Pulmonary artery endothelial cell (primary cell): ENCODE measurements at regions not wholly inside any gene's neighbourhood (a gene's known extent, or its start where the extent isn't known, plus 50 kb on each side); places are given as distances from the start of the nearest gene placed in this dataset.

ENCODE experiments used
- DNase-seq: peaks from one replicate; pipeline ENCODE4 v3.0.0-alpha.2; 2011; ENCODE audit warnings: low read depth, low spot score

DNA sequence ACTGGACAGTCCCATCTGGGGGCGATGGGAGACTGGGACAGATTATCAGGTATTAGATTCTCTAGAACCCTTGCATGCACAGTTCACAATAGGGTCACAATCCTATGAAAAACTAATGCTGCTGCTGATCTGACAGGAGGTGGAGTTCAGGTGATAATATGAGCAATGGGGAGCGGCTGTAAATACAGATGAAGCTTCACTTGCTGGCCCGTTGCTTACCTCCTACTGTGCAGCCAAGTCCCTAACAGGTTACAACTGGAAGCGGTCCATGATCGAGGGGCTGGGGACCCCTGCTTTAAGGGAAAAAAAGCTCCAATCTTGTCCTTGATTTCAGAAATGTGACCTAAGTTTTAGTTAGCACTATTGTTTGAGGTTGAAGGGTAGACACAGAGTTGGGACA, 175.2 kb downstream of the ZNF330 start:
- no peak for DNase-seq

DNA sequence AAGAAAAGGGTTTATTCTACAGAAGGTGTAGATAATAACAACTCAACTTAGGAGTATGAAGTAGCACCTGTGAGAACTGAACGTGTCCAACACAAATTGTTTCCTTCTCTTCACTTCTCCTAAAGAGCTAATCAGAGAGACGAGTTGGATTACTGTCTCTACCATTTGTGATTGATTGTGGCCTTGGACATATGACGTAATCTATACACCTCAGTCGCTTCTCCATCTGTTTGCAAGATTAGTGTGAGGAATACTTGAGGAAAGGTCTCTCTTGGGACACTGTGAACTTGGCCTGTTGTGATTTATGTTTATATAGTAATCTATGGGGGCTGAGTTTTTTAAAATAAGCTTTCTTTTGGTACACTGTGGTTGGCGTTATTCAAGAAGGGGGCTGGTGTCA, 182.0 kb downstream of the ZNF330 start:
- DNase-seq = no peak

- DNase-seq = no peak
These were observed 183.1 kb downstream of the ZNF330 start for GRCh38 chr4:141403782-141404181.

DNA sequence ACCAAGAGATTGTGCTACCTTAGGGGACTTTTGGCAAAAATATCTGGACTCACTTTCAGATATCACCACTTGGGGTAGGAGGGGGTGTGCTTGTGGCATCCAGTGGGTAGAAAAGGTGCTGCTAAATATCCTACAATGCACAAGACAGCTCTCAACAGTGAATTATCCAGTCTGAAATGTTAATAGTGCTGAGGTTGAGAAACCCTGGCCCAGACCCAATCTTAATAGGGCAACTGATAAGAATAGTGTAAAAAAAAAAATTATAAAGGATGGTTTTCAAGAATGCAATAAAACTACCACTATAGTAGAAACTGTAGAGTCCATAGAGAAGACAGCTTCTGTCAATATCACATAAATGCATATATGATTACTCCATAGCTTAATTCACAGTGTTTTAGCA, 185.5 kb downstream of the ZNF330 start:
- no peak for DNase-seq

DNA sequence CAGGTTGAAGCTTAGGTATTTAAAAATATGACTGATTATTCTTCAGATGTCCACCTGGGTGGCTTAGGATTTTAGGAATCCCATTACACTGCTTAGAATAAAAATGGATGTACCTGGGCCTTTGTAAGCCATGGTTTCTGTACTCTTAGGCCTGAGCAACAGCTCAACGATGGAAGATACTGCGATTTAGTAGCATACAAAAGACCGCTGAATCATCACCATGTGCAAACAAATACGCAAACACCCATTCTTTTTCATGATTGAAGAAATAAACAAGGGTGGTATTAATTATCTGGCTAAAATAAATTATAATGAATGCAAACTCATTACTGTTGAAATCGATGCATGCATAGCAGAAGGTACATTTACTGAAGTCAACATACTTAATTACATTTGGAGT, 188.9 kb downstream of the ZNF330 start:
- DNase-seq = no peak

DNA sequence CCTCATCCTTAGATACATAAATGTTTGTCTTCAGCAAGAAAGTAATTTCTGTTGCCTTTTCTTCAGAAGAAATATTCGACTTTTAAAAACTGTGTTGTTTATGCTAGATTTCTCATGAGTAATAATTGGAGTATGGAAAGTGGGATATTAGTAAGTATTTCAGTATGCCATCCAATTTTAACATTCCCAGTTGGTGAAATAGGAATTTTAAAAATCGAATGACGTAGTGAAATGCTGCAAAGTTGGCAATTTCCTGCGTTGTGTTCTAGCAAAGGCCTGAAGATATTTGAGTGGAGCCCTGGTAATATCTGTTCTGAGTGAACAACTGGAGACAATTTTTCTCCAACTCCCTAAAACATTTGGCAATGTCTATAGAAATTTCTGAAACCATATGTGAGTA, 190.1 kb downstream of the ZNF330 start:
- DNase-seq = no peak

- no peak for DNase-seq
These were observed 191.2 kb downstream of the ZNF330 start for GRCh38 chr4:141411936-141412335.

- no peak for DNase-seq
These were observed 192.7 kb downstream of the ZNF330 start for GRCh38 chr4:141413366-141413765.

GRCh38 chr4:141415651-141416050, 195.0 kb downstream of the ZNF330 start:
- no peak for DNase-seq

- no peak for DNase-seq
These were observed 195.5 kb downstream of the ZNF330 start for GRCh38 chr4:141416219-141416618.

DNA sequence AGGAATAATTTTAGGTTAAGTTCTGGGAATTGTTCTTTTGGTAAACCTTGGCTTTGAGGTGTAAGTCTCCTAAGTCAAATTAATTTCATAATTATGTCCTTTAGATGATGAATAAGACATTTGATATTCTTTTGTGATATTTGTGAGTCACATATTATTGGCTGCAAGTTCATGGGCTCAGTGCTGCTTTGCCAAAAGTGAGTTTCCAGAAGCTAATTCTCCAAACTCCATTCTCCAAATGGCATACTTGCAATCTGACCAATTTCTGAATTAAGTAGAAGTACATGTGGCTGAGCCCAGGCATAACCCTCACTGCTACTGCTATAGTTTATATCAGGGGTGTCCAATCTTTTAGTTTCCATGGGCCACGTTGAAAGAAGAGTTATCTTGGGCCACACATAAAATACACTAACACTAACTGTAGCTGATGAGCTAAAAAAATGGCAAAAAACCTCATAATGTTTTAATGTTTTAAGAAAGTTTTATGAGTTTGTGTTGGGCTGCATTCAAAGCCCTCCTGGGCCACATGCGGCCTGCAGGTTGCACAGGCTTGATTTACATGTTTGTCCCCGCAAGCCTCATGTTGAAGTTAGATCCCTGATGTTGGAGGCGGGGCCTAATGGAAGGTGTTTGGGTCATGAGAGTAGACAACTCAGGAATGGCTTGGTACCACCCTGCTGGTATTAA, 196.1 kb downstream of the ZNF330 start:
- no peak for DNase-seq

GRCh38 chr4:141417387-141417786, 196.7 kb downstream of the ZNF330 start:
- DNase-seq = no peak

DNA sequence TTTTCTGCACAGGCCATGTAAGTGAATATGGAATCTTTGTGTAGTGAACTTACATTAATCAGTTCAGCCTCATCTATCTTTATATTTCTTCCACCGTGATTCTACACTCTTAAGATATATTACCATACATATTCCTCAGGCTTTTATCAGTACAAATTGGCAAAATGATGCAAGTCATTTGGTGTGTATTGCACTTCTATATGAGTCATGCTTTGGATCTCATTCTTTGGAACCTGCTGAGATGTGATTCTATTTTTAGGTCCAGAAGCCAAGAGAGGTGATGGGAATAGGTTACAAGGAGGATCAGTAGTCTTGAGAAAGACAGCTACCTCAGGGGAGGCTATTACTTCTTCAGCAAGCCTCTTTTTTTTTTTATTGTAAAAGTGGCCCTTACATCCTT, 204.4 kb downstream of the ZNF330 start:
- DNase-seq = no peak

DNA sequence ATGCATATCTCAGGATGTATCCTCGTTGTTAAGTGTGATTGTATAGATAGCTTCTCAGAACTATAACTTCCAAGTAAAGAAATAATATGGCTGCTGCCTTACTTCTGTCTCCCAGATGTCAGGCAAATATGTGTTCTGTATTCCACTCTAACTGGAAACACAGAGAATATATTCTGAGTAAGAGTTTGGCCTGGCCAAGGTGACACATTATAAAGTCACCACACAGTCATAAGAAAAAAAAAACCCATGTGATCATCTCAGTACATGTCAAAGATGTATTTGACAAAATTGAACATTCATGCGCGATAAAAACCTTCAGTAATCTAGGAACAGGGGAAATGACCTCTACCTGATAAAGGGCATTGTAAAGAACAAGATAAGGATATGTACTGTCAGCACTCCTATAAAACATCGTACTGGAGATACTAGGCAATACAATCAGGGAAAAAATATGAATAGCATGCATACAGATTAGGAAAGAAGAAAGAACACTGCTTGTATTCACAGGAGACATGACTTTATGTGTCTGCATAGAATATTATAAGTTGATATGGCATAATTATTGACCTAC, 207.1 kb downstream of the ZNF330 start:
- DNase-seq = no peak

- no peak for DNase-seq
These were observed 206.4 kb upstream of the IL15 start for GRCh38 chr4:141429933-141430332.

GRCh38 chr4:141430686-141431085, 205.7 kb upstream of the IL15 start:
- no peak for DNase-seq

- DNase-seq = no peak
These were observed 204.2 kb upstream of the IL15 start for GRCh38 chr4:141432000-141432712.

- DNase-seq = no peak
These were observed 200.7 kb upstream of the IL15 start for GRCh38 chr4:141435446-141436225.

- no peak for DNase-seq
These were observed 197.2 kb upstream of the IL15 start for GRCh38 chr4:141439223-141439622.

DNA sequence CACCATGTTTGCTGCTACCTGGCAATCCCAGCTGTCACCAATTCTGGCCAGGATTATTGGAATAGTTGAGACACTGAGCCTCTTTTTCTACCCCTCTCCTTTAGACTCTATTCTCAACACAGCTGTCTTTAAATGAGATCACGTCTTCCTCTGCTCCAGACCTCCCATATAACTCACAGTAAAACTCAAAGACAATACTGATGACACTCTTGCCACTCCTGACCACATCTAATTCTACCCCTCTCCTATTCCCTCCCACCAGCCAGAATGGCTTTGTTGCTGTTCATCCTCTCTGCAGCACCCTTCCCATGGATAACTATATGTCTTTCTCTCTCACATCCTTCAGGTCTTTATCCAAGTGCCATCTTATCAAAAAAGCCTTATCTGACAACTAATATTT, 188.6 kb upstream of the IL15 start:
- DNase-seq = no peak

- DNase-seq = no peak
These were observed 187.9 kb upstream of the IL15 start for GRCh38 chr4:141448490-141448889.

- no peak for DNase-seq
These were observed 186.5 kb upstream of the IL15 start for GRCh38 chr4:141449927-141450326.
